BE2C (cell line): ENCODE measurements at regions not wholly inside any gene's neighbourhood (a gene's known extent, or its start where the extent isn't known, plus 50 kb on each side); places are given as distances from the start of the nearest gene placed in this dataset.

Experiments
- DNase-seq: peaks from one replicate; pipeline ENCODE4 v3.0.0-alpha.2; 2020
- H3K27me3 ChIP-seq: fragments of 250-450 bp; sonication (Bioruptor Pico); 2 replicates; pipeline ENCODE4 v1.5.1; 2020; ENCODE audit warnings: mild to moderate bottlenecking
- H3K36me3 ChIP-seq: fragments of 250-450 bp; sonication (Bioruptor Pico); 2 replicates; pipeline ENCODE4 v1.5.1; 2020; ENCODE audit warnings: mild to moderate bottlenecking
- H3K4me1 ChIP-seq: fragments of 250-450 bp; sonication (Bioruptor Pico); 2 replicates; pipeline ENCODE4 v1.5.1; 2020
- H3K4me3 ChIP-seq: 2 replicates; pipeline ENCODE4 v1.5.1; 2011; ENCODE audit warnings: low read depth, low read length
- H3K9me3 ChIP-seq: fragments of 250-450 bp; sonication (Bioruptor Pico); 2 replicates; pipeline ENCODE4 v1.5.1; 2020
- CTCF ChIP-seq: IDR thresholded peaks from 2 replicates; pipeline ENCODE4 v1.5.1; 2012; ENCODE audit warnings: mild to moderate bottlenecking, low read depth, low read length

GRCh38 chr5:4758996-4759395, 381.1 kb upstream of the ADAMTS16 start:
- no peak for DNase-seq
- Histone ChIP-seq H3K36me3 (no peaks in the 10 kb centered on the region), H3K4me1 (no peaks in the 10 kb centered on the region), H3K27me3 (no peaks in the 10 kb centered on the region), H3K9me3 (no peaks in the 10 kb centered on the region), H3K4me3 (no peak overlapping the region)
- TF ChIP-seq CTCF: no peak

- H3K9me3 ChIP-seq: no peaks in the 10 kb centered on the region
- H3K27me3 ChIP-seq: no peaks in the 10 kb centered on the region
- no peaks in the 10 kb centered on the region for H3K36me3 ChIP-seq
- H3K4me3 ChIP-seq: no peak overlapping the region
- DNase-seq: no peak
- no peaks in the 10 kb centered on the region for H3K4me1 ChIP-seq
- no peak for TF ChIP-seq CTCF
Observed at GRCh38 chr5:4762316-4762715, 377.8 kb upstream of the ADAMTS16 start.

- TF ChIP-seq CTCF: no peak
- H3K4me3 ChIP-seq: no peak overlapping the region
Observed at GRCh38 chr5:4765411-4765810, 374.7 kb upstream of the ADAMTS16 start.

GRCh38 chr5:4766101-4766500, 374.0 kb upstream of the ADAMTS16 start:
- Histone ChIP-seq H3K9me3 (no peaks in the 10 kb centered on the region), H3K36me3 (no peaks in the 10 kb centered on the region), H3K4me1 (no peaks in the 10 kb centered on the region), H3K4me3 (no peak overlapping the region), H3K27me3 (no peaks in the 10 kb centered on the region)
- no peak for TF ChIP-seq CTCF
- no peak for DNase-seq

More at GRCh38 chr5:4765411-4765810, 374.7 kb upstream of the ADAMTS16 start:
- Histone ChIP-seq H3K36me3 (no peaks in the 10 kb centered on the region), H3K4me1 (no peaks in the 10 kb centered on the region), H3K27me3 (no peaks in the 10 kb centered on the region), H3K9me3 (no peaks in the 10 kb centered on the region)
- no peak for DNase-seq

- Histone ChIP-seq H3K4me3 (no peak overlapping the region), H3K9me3 (no peaks in the 10 kb centered on the region), H3K4me1 (no peaks in the 10 kb centered on the region), H3K27me3 (no peaks in the 10 kb centered on the region), H3K36me3 (no peaks in the 10 kb centered on the region)
- TF ChIP-seq CTCF: no peak
- DNase-seq: no peak
Observed at GRCh38 chr5:4772591-4772990, 367.5 kb upstream of the ADAMTS16 start.

- TF ChIP-seq CTCF: no peak
- no peaks in the 10 kb centered on the region for H3K36me3 ChIP-seq
- H3K9me3 ChIP-seq: no peaks in the 10 kb centered on the region
- no peaks in the 10 kb centered on the region for H3K27me3 ChIP-seq
- no peak for DNase-seq
- H3K4me1 ChIP-seq: no peaks in the 10 kb centered on the region
- H3K4me3 ChIP-seq: no peak overlapping the region
Observed at GRCh38 chr5:4773827-4774317, 366.3 kb upstream of the ADAMTS16 start.
